ENCODE measurements at regions not wholly inside any gene's neighbourhood (a gene's known extent, or its start where the extent isn't known, plus 50 kb on each side); places are given as distances from the start of the nearest gene placed in this dataset.

DNA sequence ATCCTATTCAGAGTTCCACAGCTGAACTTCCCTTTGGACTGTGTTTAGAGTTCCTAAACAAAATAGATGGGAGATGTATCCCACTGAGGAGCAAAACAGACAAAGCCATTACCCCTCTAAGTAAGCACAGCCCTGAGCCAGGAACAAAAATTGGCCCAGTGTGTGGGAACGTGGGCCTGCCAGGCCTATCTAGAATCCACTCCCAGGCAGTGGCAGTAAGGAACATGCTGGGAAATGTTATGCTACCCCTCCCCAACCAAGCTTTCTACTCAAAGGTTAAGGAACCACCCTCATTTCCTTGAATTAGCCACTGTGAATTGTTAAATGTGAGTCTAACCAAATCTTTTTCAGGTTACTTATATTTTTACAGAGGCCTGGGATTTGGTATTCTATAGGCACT, 405.1 kb upstream of the PTGER4 start:
- DNase-seq (ENCODE audit: insufficient read length, low spot score) (no peak), FAIRE-seq (no peak)
- TF ChIP-seq, protein P1, sequence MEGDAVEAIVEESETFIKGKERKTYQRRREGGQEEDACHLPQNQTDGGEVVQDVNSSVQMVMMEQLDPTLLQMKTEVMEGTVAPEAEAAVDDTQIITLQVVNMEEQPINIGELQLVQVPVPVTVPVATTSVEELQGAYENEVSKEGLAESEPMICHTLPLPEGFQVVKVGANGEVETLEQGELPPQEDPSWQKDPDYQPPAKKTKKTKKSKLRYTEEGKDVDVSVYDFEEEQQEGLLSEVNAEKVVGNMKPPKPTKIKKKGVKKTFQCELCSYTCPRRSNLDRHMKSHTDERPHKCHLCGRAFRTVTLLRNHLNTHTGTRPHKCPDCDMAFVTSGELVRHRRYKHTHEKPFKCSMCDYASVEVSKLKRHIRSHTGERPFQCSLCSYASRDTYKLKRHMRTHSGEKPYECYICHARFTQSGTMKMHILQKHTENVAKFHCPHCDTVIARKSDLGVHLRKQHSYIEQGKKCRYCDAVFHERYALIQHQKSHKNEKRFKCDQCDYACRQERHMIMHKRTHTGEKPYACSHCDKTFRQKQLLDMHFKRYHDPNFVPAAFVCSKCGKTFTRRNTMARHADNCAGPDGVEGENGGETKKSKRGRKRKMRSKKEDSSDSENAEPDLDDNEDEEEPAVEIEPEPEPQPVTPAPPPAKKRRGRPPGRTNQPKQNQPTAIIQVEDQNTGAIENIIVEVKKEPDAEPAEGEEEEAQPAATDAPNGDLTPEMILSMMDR (IDR thresholded peaks at IDR 0.05; ENCODE audit: insufficient read depth, missing control alignments) = no peak

DNA sequence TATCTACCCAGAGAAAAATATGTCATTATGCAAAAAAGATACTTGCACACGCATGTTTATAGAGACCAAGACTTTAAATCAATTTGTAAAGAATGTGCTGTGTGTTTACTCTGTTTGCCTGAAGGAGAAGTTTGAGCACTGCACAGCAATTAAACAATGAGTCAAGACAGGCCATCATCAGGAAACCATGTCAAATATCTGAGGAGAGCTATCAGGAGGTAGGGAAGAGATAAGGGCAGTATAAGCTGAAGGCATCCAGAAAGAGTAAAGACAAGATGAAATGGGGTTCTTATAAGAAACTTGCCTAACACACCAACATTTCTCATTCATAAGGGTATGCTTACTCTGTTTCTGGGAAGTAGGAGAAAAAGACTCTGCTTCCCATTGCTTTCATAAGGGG, 405.8 kb upstream of the PTGER4 start:
- TF ChIP-seq, protein P1 (IDR thresholded peaks at IDR 0.05; ENCODE audit: insufficient read depth, missing control alignments) = no peak
- FAIRE-seq = no peak

DNA sequence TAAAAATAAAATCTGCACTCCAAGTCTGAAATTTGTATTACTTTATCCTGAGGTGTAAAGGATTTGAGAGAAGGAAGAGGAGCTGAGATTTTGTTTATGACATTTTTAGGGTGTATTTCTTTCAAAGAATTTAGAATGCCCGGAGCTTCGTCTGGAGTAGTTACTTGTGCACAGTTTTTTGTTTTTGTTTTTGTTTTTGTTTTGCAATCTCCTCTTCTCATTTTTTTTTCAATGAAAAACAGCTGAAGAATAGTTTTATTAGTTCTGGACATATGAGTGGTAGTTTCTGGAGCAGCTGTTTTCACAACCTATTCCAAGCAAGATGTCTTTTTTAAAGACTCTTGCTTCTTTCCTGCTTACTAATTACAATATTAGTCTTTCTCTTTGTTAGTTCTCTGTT, 408.2 kb upstream of the PTGER4 start:
- FAIRE-seq (no peak), DNase-seq (ENCODE audit: insufficient read length, low spot score) (no peak)
- TF ChIP-seq, protein P1 (IDR thresholded peaks at IDR 0.05; ENCODE audit: insufficient read depth, missing control alignments) = no peak

More for the DNA sequence above, 405.8 kb upstream of the PTGER4 start:
- DNase-seq (ENCODE audit: insufficient read length, low spot score) = no peak

DNA sequence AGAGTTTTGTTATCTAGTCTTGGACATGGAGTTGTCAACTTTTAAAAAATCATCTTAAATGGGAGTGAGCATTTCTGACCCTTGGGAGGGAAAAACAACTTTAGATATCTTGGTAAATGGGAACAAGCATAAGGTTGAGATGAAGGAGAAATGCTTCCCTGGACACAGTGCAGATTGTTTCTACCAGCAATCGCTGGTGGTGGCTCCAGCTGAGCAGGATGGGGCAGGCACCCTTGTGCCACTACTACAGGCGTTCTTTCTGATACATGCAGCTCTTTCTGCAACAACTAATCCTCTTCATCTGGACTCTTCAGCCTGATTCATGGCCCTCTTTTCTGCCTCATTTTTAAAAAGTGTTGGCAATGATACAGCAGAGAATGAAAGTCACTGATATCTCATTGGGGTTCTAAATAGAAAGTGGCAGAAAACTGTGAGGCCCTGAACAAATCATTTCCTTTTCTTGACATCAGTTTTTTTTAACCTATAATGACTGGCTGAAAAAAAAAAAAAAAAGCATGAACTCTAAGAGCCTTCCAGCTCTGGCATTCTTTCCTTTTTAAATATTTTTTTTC, 409.4 kb upstream of the PTGER4 start:
- TF ChIP-seq, protein P1 (IDR thresholded peaks at IDR 0.05; ENCODE audit: insufficient read depth, missing control alignments) = no peak
- FAIRE-seq (no peak), DNase-seq (ENCODE audit: insufficient read length, low spot score) (no peak)

DNA sequence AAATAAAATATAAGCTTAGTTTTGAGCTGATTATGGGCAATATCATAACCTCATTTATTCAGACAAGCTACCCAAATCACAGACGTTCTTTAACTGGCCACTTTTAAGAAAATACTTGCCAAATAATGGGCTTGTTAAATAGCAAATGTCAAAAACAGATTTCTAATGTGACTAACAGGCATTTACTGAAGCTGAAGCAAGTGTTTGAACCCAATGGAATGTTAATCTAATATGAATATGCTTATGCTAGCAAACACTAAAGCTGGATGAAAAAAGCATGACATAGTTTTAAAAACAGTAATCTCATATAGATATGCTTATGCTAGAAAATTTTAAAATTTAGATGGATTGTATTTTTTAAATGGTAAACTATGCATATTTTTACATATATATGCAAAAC, 411.6 kb upstream of the PTGER4 start:
- TF ChIP-seq, protein P1 (IDR thresholded peaks at IDR 0.05; ENCODE audit: insufficient read depth, missing control alignments) = no peak
- no peak for FAIRE-seq
- no peak for DNase-seq (ENCODE audit: insufficient read length, low spot score)

DNA sequence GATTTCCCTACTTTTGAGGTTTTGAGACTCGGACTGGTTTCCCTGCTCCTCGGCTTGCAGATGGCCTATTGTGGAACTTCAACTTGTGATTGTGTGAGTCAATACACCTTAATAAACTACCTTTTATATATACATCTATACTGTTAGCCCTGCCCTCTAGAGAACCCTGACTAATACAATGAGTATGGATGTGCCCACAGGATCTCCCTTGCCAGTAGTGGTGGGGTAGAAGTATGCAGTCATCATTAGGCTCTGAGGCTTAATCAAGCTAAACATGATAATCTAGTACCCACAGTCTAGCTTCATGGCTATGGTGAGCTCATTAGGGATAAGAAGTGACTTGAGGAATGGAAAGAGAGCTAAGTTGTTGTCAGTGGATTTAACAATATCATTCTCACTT, 412.8 kb upstream of the PTGER4 start:
- DNase-seq (ENCODE audit: insufficient read length, low spot score) (no peak), FAIRE-seq (no peak)
- TF ChIP-seq, protein P1 (IDR thresholded peaks at IDR 0.05; ENCODE audit: insufficient read depth, missing control alignments) = no peak

DNA sequence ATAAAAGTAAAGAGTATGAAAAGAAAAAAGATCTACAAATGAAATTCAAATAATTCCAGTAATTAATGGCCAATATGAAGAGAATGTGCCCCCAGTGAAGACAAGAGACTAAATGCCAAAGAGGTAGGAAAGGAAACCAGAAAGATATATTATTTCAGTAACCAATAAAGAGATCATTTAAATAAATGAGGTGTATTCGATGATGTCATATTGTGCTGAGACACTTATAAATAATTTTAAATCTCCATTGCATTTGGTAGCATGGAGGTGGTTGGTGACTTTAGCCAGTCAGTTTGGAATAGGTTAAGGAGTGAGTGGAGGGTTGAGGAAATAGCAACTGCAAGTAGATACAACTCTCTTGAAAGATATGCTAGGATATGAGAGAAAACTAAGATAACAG, 417.7 kb upstream of the PTGER4 start:
- DNase-seq (ENCODE audit: insufficient read length, low spot score) (no peak), FAIRE-seq (no peak)
- TF ChIP-seq, protein P1 (IDR thresholded peaks at IDR 0.05; ENCODE audit: insufficient read depth, missing control alignments) = no peak
